T-helper 2 cell (primary cell): ENCODE measurements at regions not wholly inside any gene's neighbourhood (a gene's known extent, or its start where the extent isn't known, plus 50 kb on each side); places are given as distances from the start of the nearest gene placed in this dataset.
"Not testable (repeated sequence)": the region's sequence is repeated elsewhere in the genome, so short reads cannot be mapped to it uniquely, and the experiment has no call there.

Source experiments
- DNase-seq, 5 experiments: peaks; one replicate each; pipeline versions ENCODE4 v3.0.0 to v3.0.0-alpha.2; 2012 to 2022

GRCh38 chr7:114364151-114364550 lies 50.5 kb upstream of the FOXP2 start:
- no peak for DNase-seq

- no peak for DNase-seq
Measured at GRCh38 chr7:114363292-114363691, 51.3 kb upstream of the FOXP2 start.

DNA sequence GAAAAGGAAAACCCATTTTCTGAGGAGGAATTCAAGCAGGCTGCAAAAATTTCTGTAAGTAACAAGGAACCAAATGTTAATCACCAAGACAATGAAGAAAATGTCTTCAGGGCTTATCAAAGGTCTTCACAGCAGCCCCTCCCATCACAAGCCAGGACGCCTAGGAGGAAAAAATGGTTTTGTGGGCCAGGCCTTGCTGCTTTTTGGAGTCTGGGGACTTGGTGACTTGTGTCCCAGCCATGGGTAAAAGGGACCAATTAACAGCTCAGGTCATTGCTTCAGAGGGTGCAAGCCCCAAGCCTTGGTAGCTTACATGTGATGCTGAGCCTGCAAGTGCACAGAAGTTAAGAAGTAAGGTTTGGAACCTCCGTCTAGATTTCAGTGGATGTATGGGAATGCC lies 55.7 kb upstream of the FOXP2 start:
- DNase-seq = no peak

- no peak for DNase-seq
Measured at GRCh38 chr7:114356133-114356532, 58.5 kb upstream of the FOXP2 start.

DNA sequence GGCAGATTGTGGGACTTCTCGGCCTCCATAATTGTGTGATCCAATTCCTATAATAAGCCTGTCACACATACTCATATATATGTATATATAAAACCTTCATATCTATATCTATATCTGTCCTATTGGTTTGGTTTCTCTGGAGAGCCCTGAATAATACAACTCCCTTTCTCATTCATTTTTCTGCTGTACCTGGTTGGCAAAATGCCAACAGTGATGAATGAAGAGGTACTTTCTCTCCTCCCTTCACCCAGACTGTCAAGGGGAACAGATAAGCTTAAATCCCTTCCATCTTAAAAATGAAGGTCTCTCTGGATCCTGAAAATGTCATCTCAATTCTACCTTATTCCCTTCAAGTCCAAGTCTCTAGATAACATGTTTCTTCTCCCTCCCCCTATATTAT lies 60.3 kb upstream of the FOXP2 start:
- no peak for DNase-seq

DNA sequence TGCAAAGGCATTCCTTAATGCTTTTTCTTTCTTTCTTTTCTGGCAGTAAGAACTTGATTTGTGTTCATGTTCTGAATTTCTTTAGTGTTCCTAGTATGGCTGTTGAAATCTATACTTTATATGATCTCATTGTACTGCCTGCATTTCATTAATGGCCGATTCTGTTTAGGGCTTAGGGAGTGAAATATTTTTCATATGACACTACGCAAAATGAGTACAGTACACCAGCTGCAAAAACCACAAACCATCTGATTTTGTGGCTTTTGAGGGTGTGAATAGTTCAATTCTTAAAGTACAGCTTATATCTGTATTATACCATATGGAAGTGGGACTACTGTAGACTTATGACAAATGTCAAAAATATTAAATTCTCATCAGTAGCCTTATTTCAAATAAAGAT lies 69.1 kb upstream of the FOXP2 start:
- DNase-seq = no peak

GRCh38 chr7:114343949-114344708 lies 70.5 kb upstream of the FOXP2 start:
- DNase-seq = no peak

DNA sequence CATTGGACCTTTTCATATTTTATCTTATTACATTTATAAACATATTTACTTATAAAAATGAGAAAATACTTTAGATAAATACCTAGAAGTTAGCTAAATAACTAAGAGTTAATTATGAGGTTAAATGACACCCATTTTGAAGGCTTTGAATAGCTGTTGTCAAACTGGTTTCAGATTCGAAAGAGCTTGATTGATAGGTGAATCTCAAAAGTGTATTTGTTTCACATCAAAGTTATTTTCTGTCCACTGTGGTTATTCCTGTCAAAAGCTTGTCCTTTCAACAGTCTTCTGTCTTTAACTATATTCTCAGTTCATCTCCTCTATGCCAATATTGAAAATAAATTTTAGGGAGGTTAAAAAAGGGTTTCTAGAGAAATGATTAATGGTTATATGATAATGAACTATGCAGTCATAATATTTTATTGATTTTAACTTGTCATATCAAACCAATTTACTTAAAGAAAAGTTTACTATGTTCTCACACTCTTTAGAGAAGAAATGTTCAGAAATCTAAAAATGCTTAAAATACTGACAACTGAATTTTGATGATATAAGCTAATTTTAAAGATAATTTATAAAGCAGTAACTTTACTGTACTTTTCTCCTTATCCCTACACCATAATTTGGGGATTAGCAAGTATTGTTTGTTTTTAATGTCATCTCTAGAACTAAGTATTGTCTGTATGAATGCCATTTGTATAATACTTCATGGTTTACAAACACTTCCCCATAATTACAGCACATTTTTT lies 72.0 kb upstream of the FOXP2 start:
- no peak for DNase-seq

- DNase-seq = no peak
Measured at GRCh38 chr7:114341648-114342047, 73.0 kb upstream of the FOXP2 start.

GRCh38 chr7:114334989-114335388 lies 79.6 kb upstream of the FOXP2 start:
- DNase-seq = no peak

GRCh38 chr7:114329458-114329857 lies 85.2 kb upstream of the FOXP2 start:
- DNase-seq = not testable (repeated sequence)

- no peak for DNase-seq
Measured at GRCh38 chr7:114317450-114318098, 97.0 kb upstream of the FOXP2 start.

DNA sequence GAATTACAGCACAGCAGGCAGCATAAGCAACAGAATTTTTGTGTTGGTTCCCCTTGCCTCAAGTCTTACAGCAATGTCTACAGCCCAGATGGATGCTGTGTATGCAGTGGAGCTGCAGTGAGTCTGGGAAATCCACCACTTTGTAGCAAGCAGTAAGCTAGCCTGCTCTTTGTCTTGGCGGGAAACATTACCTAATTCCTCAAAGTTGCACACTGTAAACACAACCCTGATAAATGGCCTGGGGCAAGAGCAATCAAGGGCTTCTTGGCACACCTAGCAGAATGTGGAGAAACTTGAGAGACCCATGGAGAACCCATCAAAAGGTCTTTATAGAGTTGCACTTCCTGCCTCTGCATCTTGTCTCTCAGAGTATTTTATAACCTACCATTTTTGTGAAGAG lies 102.0 kb upstream of the FOXP2 start:
- DNase-seq = no peak

- DNase-seq = no peak
Measured at GRCh38 chr7:114310345-114311110, 104.1 kb upstream of the FOXP2 start.

DNA sequence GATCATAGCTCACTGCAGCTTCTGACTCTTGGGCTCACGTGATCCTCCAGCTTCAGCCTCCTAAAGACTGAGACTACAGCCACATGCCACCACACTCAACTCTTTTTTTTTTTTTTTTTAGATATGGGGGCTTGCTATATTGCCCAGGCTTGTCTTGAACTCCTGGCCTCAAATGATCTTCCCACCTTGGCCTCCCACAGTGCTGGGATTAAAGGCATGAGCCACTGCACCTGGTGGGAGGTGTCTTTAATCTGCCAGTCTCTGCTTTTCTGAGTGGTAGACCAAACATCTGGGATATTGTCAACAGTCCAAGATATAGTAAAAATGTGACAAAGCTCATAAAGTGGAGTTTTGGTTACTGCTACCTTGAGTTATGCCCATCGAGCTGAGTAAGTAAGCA lies 104.9 kb upstream of the FOXP2 start:
- no peak for DNase-seq

DNA sequence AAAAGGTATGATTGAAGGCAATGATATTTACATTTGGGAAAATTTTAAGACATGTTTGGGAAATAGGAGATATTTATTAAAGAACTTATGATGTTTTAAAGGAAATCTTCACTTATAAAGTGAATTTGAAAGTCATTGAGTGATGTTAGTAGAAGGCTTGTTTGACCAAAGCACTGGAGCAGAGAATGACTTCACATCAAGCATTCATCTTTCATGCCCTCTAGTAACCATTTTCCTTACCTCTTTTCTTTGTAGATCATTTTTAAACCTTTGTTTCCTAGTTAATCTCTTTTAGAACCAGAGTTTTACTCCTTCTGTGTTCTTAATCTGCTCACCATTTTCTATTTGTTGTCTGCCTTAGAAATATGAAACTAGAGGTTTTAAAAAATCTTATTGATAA lies 111.3 kb upstream of the FOXP2 start:
- no peak for DNase-seq

DNA sequence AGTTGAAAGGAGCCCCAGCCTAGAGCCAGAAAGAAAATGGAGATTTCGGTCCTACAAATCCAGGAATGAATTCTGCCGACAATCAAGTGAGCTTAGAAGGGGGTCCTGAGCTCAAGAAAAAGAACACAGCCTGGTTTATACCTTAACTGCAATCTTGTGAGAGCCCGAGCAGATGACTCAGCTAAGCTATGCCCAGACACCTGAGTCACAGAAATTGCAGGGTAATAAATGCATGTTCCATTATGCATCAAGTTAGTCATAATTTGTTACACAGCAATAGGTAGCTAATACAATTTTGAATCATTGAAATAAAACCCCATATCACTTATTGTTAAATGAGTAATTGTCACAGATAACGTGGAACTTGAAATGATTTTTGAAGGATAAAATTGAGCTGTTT lies 111.8 kb upstream of the FOXP2 start:
- DNase-seq = no peak

DNA sequence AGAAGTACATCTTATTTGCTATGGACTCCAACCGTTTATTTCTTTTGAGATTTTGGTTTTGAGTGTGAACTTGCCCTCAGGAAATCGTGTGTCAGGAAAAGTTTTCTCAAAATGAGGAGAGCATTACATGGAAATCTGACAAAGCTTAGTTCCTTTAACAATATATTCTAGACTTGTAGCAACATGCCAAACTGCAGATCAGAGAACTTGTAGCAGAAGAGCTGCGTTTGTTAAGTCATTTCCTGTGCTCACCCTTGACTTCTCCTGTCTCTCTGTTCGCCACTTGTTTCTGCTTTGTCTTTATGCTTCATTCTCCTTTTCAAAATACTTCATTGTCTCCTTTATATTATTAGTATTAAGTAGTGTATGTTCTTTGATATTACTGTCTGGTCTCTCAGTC lies 116.6 kb upstream of the FOXP2 start:
- no peak for DNase-seq

- DNase-seq = no peak
Measured at GRCh38 chr7:114297121-114297520, 117.5 kb upstream of the FOXP2 start.

GRCh38 chr7:114295522-114295921 lies 119.1 kb upstream of the FOXP2 start:
- DNase-seq = no peak

GRCh38 chr7:114294036-114294435 lies 120.6 kb upstream of the FOXP2 start:
- no peak for DNase-seq

GRCh38 chr7:114293289-114294012 lies 121.2 kb upstream of the FOXP2 start:
- DNase-seq = no peak
